Fibroblast of lung (primary cell): ENCODE measurements at regions not wholly inside any gene's neighbourhood (a gene's known extent, or its start where the extent isn't known, plus 50 kb on each side); places are given as distances from the start of the nearest gene placed in this dataset.

Experiments used
- DNase-seq, 2 donors: peaks; one replicate each; pipeline versions ENCODE4 v3.0.0 to v3.0.0-alpha.2; 2010; ENCODE audit warnings: low read depth in 2 of 2
- H2AFZ ChIP-seq: 2 replicates; pipeline ENCODE4 v1.5.1; 2012; ENCODE audit warnings: low read length, control low read depth, inconsistent platforms
- H3K27ac ChIP-seq: 2 replicates; pipeline ENCODE4 v1.5.1; 2011; ENCODE audit warnings: low read length, control low read depth; ENCODE audit not compliant: insufficient read depth
- H3K27me3 ChIP-seq: 2 replicates; pipeline ENCODE4 v1.5.1; 2011; ENCODE audit warnings: mild to moderate bottlenecking, low read length; ENCODE audit not compliant: control insufficient read depth, insufficient read depth
- H3K36me3 ChIP-seq: 2 replicates; pipeline ENCODE4 v1.5.1; 2011; ENCODE audit warnings: low read length; ENCODE audit not compliant: control insufficient read depth, insufficient read depth
- H3K4me1 ChIP-seq: 2 replicates; pipeline ENCODE4 v1.5.1; 2011; ENCODE audit warnings: low read length; ENCODE audit not compliant: control insufficient read depth, insufficient read depth; ENCODE audit errors: extremely low read depth
- H3K4me2 ChIP-seq: 2 replicates; pipeline ENCODE4 v1.5.1; 2011; ENCODE audit warnings: low read length, control low read depth; ENCODE audit not compliant: insufficient read depth; ENCODE audit errors: extremely low read depth
- H3K4me3 ChIP-seq, 4 experiments: fragments of 200-600 bp in 1 of 4; sonication (generic) in 1 of 4; replicated peaks in 1 of 4; 2 replicates each; pipeline ENCODE4 v1.5.1; 2011 to 2016; ENCODE audit warnings: low read length in 4 of 4, low read depth in 3 of 4, mild to moderate bottlenecking in 3 of 4, control low read depth in 2 of 4, inconsistent platforms in 1 of 4, mixed read lengths in 1 of 4; ENCODE audit not compliant: insufficient read depth in 1 of 4; ENCODE audit errors: control extremely low read depth in 1 of 4
- H3K79me2 ChIP-seq: 2 replicates; pipeline ENCODE4 v1.5.1; 2012; ENCODE audit warnings: mild to moderate bottlenecking, low read length, inconsistent platforms; ENCODE audit not compliant: control insufficient read depth, insufficient read depth
- H3K9ac ChIP-seq: 2 replicates; pipeline ENCODE4 v1.5.1; 2011; ENCODE audit warnings: mild to moderate bottlenecking, low read length, control low read depth; ENCODE audit not compliant: insufficient read depth
- H3K9me3 ChIP-seq: 2 replicates; pipeline ENCODE4 v1.5.1; 2012; ENCODE audit warnings: low read depth, low read length; ENCODE audit not compliant: control insufficient read depth, insufficient read depth
- H4K20me1 ChIP-seq: 2 replicates; pipeline ENCODE4 v1.5.1; 2011; ENCODE audit warnings: low read length; ENCODE audit not compliant: control insufficient read depth, insufficient read depth; ENCODE audit errors: extremely low read depth
- EZH2 ChIP-seq: IDR thresholded peaks from 2 replicates; pipeline ENCODE4 v1.5.1; 2012; ENCODE audit warnings: low read length, control low read depth, mild to moderate bottlenecking; ENCODE audit errors: missing control alignments
- TF ChIP-seq, protein P1 (sequence below), 2 donors: IDR thresholded peaks in 1 of 2; conservative IDR thresholded peaks in 1 of 2; 1 replicate in 1 of 2; 2 replicates in 1 of 2; pipeline ENCODE4 v1.5.1; 2011 to 2012; ENCODE audit warnings: low read length in 2 of 2, control low read depth in 1 of 2, inconsistent platforms in 1 of 2, low read depth in 1 of 2, mild to moderate bottlenecking in 1 of 2

DNA sequence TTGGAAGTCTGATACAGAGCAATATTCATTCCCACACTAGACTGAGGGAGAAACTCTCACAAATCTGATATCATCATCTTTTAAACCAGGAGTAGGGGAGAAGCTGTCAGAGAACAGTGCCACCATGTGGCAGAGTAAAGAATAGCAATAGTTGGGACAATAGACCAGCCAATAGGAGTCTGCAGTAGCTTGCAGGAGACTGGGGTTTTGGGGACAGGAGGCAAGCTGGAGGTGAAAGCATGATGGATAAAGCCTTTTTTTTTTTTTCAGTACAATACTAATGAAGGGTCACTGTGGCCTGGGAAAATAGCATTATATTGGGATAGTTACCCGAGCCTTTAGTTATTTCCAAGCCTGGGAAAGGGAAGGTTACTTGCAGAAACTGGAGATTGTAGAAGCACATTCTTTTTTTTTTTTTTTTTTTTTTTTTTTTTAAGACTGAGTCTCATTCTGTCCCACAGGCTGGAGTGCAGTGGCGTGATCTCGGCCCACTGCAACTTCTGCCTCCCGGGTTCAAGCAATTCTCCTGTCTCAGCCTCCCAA, 120.7 kb downstream of the S1PR1 start:
- TF ChIP-seq, protein P1, sequence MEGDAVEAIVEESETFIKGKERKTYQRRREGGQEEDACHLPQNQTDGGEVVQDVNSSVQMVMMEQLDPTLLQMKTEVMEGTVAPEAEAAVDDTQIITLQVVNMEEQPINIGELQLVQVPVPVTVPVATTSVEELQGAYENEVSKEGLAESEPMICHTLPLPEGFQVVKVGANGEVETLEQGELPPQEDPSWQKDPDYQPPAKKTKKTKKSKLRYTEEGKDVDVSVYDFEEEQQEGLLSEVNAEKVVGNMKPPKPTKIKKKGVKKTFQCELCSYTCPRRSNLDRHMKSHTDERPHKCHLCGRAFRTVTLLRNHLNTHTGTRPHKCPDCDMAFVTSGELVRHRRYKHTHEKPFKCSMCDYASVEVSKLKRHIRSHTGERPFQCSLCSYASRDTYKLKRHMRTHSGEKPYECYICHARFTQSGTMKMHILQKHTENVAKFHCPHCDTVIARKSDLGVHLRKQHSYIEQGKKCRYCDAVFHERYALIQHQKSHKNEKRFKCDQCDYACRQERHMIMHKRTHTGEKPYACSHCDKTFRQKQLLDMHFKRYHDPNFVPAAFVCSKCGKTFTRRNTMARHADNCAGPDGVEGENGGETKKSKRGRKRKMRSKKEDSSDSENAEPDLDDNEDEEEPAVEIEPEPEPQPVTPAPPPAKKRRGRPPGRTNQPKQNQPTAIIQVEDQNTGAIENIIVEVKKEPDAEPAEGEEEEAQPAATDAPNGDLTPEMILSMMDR (conservative IDR thresholded peaks at IDR 0.05 in 1 of 2, IDR thresholded peaks at IDR 0.05 in 1 of 2; ENCODE audit: low read depth in 1 of 2, low read length in 2 of 2): peak; percentile 83 to 87
- TF ChIP-seq EZH2: no peak
- peak; percentile 54 to 76 for DNase-seq
- no peaks in the 10 kb centered on the region for H3K79me2 ChIP-seq
- H2AFZ ChIP-seq: no peak overlapping the region
- no peak overlapping the region for H3K27ac ChIP-seq
- H3K36me3 ChIP-seq: no peaks in the 10 kb centered on the region
- H3K4me2 ChIP-seq: no peak overlapping the region
- no peaks in the 10 kb centered on the region for H3K9me3 ChIP-seq
- H3K4me1 ChIP-seq: no peaks in the 10 kb centered on the region
- H4K20me1 ChIP-seq: no peaks in the 10 kb centered on the region
- no peak overlapping the region for H3K4me3 ChIP-seq
- H3K9ac ChIP-seq: no peak overlapping the region
- H3K27me3 ChIP-seq: no peaks in the 10 kb centered on the region

DNA sequence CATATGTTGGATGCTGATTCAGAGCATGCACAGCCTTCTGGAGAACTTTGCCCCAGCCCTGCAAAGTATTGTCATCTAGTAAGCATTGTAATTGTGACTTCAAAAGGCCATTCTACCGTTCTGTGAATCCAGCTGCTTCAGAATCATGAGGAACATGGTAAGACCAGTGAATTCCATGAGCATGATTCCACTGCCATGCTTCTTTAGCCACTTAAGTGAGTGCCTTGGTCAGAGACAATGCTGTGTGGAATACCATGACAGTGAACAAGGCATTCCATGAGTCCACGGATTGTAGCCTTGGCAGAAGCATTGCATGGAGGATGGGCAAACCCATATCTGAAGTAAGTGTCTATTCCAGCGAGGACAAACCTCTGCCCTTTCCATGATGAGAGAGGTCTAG, 123.7 kb downstream of the S1PR1 start:
- Histone ChIP-seq H3K4me2 (no peak overlapping the region), H2AFZ (no peak overlapping the region), H3K4me1 (peaks cover 9% of the 10 kb centered on the region), H4K20me1 (no peaks in the 10 kb centered on the region), H3K9me3 (no peaks in the 10 kb centered on the region), H3K27ac (no peak overlapping the region), H3K36me3 (no peaks in the 10 kb centered on the region), H3K79me2 (no peaks in the 10 kb centered on the region), H3K9ac (no peak overlapping the region), H3K27me3 (no peaks in the 10 kb centered on the region), H3K4me3 (no peak overlapping the region)
- DNase-seq: peak in 1 of 2 donors; percentile 7
- no peak for TF ChIP-seq EZH2
- TF ChIP-seq, protein P1 (conservative IDR thresholded peaks at IDR 0.05 in 1 of 2, IDR thresholded peaks at IDR 0.05 in 1 of 2; ENCODE audit: low read depth in 1 of 2, low read length in 2 of 2): no peak

DNA sequence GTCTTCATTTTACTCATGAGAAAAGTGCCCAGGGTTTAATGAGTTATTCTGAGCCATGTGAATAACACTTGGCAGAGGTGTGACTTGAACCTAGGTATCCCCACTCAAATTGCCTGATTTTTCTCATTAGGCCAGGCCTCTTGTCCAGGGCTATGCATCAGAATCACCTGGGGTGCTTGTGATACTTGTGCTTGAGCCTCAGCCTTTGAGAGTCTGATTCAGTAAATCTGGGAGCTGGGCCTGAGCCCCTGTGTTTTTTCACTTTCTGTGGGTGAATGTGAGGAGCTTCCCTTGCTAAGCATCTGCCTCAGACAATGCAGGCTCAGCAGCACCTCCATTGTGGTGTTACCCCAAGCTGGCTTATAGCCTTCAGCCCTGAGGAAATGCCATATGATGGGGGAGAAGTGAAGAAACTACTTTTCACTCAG, 127.1 kb downstream of the S1PR1 start:
- Histone ChIP-seq H4K20me1 (no peaks in the 10 kb centered on the region), H3K4me3 (no peak overlapping the region), H3K36me3 (no peaks in the 10 kb centered on the region), H3K27me3 (no peaks in the 10 kb centered on the region), H3K79me2 (no peaks in the 10 kb centered on the region), H3K4me1 (peaks cover 14% of the 10 kb centered on the region), H2AFZ (no peak overlapping the region), H3K4me2 (no peak overlapping the region), H3K9ac (no peak overlapping the region), H3K27ac (no peak overlapping the region), H3K9me3 (no peaks in the 10 kb centered on the region)
- no peak for TF ChIP-seq EZH2
- TF ChIP-seq, protein P1 (conservative IDR thresholded peaks at IDR 0.05 in 1 of 2, IDR thresholded peaks at IDR 0.05 in 1 of 2; ENCODE audit: low read depth in 1 of 2, low read length in 2 of 2): no peak
- DNase-seq: no peak
